ENCODE measurements at regions not wholly inside any gene's neighbourhood (a gene's known extent, or its start where the extent isn't known, plus 50 kb on each side); places are given as distances from the start of the nearest gene placed in this dataset.

DNA sequence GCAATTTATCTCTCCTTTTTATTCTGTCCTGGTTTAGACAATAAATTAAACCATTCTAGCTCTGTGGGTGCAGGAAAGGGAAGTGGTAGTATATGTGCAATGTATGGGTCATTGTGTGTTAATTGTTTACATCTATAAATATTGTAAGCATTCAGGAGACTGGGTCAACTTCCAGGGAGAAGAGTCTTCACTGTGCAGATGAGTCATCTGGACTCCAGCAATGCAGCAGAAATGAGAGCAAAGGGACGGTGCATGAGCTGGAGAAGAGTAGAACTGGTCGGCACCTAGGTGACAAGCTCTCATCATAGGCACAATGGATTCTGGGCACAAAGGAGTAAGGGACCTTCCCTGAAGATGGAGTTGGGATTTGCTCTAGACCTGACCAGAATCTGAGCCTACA lies 211.1 kb upstream of the DAAM1 start:
- TF ChIP-seq, protein P1, sequence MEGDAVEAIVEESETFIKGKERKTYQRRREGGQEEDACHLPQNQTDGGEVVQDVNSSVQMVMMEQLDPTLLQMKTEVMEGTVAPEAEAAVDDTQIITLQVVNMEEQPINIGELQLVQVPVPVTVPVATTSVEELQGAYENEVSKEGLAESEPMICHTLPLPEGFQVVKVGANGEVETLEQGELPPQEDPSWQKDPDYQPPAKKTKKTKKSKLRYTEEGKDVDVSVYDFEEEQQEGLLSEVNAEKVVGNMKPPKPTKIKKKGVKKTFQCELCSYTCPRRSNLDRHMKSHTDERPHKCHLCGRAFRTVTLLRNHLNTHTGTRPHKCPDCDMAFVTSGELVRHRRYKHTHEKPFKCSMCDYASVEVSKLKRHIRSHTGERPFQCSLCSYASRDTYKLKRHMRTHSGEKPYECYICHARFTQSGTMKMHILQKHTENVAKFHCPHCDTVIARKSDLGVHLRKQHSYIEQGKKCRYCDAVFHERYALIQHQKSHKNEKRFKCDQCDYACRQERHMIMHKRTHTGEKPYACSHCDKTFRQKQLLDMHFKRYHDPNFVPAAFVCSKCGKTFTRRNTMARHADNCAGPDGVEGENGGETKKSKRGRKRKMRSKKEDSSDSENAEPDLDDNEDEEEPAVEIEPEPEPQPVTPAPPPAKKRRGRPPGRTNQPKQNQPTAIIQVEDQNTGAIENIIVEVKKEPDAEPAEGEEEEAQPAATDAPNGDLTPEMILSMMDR (IDR thresholded peaks at IDR 0.05) = no peak
- TF ChIP-seq POLR2AphosphoS5 (IDR thresholded peaks at IDR 0.05) (no peak), EP300 (IDR thresholded peaks at IDR 0.05) (no peak), POLR2A (IDR thresholded peaks at IDR 0.05; ENCODE audit: low read depth) (no peak)
